GM18868 (cell line): ENCODE measurements at regions not wholly inside any gene's neighbourhood (a gene's known extent, or its start where the extent isn't known, plus 50 kb on each side); places are given as distances from the start of the nearest gene placed in this dataset.
"Not testable (repeated sequence)": the region's sequence is repeated elsewhere in the genome, so short reads cannot be mapped to it uniquely, and the experiment has no call there.

Experiments
- ATAC-seq: cut with Tn5 transposase; IDR thresholded peaks from one replicate; pipeline ENCODE4 v1.9.1; 2021; ENCODE audit warnings: mild to moderate bottlenecking, moderate library complexity; ENCODE audit not compliant: unreplicated experiment

- no peak for ATAC-seq
Observed at GRCh38 chr14:43356979-43357545, 1150.0 kb downstream of the FSCB start.

DNA sequence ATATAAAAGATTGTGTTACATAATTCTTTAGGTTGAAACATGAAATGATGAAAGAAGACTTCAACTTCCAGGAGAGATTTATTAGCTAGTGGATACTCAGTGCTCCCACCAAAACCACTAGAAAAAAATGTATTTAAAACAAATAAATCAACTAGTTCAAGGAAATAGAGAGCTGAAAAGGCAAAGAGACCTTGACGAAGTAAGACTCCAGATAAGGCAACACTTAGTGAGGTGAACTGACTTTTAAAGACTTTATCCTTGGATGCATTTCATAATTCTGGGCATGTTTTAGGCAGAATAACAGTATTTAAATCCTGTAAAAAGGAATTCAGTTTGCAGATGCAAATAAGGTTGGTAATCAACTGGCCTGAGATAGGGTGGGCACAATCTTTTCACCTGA, 1150.7 kb downstream of the FSCB start:
- ATAC-seq = no peak

GRCh38 chr14:43341921-43342320, 1165.2 kb downstream of the FSCB start:
- no peak for ATAC-seq

DNA sequence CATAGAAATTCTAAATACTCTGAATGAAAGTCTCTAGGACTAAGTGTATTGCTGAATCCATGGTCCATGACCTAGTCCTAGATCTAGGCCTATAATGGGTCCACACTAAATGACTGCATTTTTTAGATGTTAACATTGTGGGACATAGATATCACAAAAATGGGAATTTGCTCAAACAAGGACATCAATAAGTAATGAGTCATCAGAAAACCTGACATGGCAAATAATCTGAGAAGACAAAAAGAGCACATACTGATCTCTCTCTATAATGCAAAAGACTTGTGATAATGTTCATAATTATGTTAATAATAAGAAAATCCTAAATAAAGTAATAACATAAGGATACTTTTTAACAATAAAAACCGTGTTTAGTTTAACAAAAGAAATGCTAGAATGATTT, 1168.4 kb downstream of the FSCB start:
- no peak for ATAC-seq

GRCh38 chr14:43336351-43336750, 1170.7 kb downstream of the FSCB start:
- ATAC-seq = no peak

DNA sequence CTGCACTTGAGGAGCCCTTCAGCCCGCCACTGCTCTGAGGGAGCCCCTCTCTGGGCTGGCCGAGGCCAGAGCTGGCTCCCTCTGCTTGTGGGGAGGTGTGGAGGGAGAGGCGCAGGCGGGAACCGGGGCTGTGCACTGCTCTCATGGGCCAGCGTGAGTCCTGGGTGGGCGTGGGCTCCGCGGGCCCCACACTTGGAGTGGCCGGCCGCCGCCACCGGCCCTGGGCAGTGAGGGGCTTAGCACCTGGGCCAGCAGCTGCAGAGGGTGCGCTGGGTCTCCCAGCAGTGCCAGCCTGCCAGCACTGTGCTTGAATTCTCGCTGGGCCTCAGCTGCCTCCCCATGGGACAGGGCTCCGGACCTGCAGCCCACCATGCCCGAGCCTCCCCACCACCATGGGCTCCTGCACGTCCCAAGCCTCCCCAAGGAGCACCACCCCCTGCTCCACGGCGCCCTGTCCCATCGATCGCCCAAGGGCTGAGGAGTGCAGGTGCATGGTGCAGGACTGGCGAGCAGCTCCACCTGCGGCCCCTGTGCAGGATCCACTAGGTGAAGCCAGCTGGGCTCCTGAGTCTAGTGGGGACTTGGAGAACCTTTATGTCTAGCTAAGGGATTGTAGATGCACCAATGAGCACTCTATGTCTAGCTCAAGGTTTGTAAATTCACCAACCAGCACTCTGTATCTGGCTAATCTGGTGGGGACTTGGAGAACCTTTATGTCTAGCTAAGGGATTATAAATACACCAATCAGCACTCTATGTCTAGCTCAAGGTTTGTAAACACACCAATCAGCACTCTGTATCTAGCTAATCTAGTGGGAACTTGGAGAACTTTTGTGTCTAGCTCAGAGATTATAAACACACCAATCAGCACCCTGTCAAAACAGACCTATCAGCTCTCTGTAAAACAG, 1180.3 kb downstream of the FSCB start:
- not testable (repeated sequence) for ATAC-seq

DNA sequence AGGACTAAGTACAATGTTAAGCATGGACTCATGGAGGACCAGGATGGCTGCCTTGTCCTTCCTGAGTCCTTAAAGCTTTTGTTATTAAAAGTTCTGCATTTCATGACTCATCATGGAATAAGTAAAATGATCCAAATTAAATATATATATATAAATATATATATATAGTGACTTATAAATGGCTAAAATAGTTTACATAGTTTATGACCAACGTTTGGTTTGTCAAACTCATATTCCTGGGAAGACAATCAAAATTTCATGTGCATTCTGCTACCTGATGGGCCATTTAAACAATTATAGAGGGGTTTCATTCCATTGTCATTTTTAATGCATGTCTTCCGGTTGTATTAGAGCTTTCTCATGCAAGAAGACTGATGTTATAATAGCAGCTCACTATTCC, 1190.7 kb downstream of the FSCB start:
- no peak for ATAC-seq

DNA sequence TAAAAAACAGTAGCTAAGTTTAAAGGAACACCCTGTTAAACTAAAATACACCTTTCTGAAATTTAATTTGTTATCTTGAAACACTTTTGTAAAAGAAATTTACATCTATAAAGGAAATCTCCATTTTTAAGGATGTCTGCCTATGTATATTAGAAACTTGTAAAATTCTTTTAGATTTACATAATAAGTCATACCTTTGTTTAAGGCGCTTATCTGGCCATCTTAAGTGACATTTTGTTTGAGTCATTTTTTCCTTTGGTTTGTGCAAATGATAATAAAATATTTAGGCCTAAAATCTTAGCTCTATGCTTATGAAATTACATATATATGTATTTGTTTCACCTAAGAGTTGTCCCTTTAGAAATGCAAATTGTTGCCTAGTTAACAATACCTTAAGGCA, 1193.4 kb downstream of the FSCB start:
- no peak for ATAC-seq

DNA sequence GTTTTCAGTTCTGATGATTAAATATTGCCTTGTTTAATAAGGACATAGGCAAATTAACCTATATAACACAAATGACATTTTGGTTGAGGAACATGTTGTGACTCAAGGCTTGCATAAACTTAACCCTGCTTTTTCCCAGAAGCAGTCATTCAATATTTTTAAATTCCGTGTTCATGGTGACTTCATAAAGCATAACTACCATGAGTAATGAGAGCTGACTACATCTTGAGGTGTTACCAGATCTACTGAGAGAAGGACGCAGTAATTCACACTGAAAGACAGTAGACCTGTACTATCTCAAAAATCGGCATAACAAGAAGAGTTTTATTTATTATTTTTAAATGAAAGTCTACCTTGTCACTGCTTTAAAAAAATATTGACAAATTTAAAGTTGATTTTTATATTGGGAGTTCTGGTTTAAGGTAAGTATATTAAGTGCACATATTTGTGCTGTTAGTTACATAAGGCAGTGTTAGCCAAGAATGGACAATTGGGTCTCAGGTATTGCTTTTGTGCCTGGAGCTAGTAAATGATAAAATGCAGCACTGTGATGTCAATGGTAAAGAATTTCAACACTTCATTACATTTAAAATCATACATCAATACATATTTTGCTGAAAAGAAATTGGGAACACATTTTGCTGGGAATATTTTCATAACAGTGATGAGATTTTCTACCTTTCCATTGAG, 1198.5 kb downstream of the FSCB start:
- ATAC-seq = no peak

GRCh38 chr14:43307836-43308235, 1199.2 kb downstream of the FSCB start:
- ATAC-seq = no peak

- ATAC-seq = no peak
Observed at GRCh38 chr14:43306053-43306452, 1201.0 kb downstream of the FSCB start.

GRCh38 chr14:43297794-43298193, 1209.3 kb downstream of the FSCB start:
- ATAC-seq = no peak

DNA sequence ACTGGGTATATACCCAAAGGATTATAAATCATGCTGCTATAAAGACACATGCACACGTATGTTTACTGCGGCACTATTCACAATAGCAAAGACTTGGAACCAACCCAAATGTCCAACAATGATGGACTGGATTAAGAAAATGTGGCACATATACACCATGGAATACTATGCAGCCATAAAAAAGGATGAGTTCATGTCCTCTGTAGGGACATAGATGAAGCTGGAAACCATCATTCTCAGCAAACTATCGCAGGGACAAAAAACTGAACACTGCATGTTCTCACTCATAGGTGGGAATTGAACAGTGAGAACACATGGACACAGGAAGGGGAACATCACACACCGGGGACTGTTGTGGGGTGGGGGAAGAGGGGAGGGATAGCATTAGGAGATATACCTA, 1211.0 kb downstream of the FSCB start:
- not testable (repeated sequence) for ATAC-seq

DNA sequence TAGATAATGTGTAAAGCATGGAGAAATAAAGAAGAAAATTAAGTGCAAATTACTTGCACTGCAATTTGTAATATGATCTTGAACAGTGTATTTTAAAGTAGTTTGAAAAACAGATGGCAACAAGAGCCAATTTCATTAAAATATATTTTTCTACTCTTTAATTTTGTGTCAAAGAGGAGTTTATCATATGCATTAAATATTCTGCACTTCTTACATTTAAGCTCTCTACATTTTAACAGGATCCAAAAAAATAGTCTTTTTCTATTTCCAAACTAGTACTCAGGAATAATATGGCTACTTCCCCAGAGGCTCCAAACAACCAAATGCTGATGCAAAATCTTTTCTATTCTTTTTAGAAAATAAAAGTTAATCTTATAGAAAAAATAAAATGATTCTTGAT, 1221.5 kb downstream of the FSCB start:
- ATAC-seq = no peak

DNA sequence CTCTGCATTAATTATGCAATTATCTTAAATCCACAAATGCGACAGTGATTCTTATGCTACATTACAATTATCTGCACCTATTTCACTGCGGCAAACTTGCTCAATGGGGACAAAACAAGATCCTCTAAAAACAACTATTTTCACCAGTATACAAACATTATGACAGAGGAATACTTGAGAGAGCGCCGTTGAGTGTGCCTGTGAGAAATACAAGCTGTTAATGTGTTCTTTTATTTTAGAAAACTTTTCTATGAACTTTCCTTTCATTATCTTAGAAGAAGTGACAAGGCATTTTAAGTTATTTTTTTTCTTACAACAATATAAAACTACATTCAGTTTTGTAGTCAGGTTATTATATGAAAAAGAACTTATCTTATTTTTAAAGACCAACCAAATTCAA, 1247.0 kb downstream of the FSCB start:
- ATAC-seq = no peak

DNA sequence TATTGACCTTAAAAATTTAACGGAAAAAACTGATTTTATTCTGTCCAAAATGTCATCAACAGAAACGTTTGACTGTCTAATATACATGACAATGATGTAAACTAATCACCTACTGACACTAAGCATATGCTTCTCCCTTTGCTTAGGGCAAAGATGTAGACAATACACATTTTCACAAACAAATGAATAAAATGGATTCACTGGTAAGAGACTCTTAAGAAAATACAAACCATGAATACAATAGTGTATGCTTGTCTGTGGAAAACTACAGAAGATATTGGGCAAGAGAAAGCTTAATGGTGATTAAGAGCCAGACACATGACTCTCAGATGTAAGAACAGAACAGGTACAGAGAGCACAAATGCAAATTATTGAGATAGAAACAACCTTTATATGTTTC, 1248.7 kb downstream of the FSCB start:
- no peak for ATAC-seq

DNA sequence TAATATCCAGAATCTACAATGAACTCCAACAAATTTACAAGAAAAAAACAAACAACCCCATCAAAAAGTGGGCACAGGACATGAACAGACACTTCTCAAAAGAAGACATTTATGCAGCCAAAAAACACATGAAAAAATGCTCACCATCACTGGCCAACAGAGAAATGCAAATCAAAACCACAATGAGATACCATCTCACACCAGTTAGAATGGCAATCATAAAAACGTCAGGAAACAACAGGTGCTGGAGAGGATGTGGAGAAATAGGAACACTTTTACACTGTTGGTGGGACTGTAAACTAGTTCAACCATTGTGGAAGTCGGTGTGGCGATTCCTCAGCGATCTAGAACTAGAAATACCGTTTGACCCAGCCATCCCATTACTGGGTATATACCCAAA, 1250.1 kb downstream of the FSCB start:
- not testable (repeated sequence) for ATAC-seq

DNA sequence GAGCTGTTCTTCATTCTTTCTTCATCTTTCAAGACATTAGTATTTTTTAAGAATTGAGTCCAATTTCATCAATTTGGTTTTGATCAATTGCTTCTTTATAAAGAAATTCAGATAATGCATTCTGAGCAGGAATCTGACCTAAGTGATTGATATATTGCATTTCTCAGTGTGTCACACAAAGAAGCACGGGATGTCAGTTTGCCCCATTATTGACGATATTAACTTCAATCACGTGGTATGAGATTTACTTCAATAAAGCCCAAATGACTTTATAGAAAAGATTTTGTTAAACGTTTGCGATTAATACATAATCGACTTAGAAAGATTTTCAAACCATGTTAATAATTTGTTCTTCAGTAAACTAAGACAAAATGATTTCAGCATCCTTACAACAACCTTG, 1254.2 kb downstream of the FSCB start:
- ATAC-seq = no peak

DNA sequence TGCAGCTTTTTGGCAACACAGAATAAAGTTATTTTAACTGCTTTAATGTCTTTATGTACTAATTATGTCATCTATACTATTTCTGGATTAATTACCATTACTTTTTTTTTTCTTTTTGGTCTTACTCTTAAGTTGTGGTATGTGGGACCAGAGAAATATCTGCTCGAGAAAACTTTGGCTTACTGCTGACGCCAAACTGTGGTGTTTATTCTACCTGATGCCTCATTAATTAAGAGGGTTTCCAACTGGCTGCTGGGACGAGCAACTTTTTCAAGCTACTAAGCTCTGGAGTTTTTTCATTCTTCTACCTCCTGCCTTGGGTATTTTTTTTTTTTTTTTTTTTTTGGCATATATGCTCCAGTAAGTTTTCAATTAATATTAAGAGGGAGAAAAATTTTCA, 1257.5 kb downstream of the FSCB start:
- no peak for ATAC-seq

DNA sequence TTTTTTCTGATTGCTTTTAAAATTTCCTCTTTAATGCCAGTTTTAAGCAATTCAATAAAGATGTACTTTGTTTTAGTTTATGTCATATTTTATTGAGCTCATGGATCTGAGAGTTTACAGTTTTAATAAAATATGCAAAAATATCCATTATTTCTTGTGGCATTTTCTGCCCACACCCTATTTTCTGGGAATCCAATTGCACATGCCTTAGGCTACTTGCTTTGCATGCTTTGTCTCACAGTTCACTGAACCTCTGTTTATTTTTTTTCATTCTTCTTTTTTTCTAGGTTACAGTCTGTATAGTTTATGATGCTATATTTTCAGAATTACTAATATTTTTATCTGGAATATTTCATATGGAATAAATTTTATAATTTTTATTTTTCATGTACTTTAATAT, 1258.0 kb downstream of the FSCB start:
- no peak for ATAC-seq

GRCh38 chr14:43247877-43248276, 1259.2 kb downstream of the FSCB start:
- ATAC-seq = no peak

DNA sequence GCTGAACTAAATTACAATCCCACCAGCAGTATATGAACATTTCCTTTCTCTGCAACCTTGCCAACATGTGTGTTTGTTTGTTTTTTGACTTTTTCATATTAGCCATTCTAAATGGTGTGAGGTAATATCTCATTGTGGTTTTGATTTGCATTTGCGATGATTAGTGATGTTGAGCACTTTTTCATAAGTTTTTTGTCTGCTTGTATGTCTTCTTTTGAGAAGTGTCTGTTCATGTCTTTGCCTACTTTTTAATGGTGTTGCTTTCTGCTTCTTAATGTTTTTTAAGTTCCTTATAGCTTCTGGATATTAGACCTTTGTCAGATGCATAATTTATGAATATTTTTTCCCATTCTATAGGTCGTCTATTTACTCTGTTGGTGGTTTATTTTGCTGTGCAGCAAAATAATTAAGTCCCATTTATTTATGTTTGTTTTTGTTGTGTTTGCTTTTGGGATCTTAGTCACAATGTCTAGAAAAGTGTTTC, 1262.9 kb downstream of the FSCB start:
- no peak for ATAC-seq
